ENCODE measurements at regions not wholly inside any gene's neighbourhood (a gene's known extent, or its start where the extent isn't known, plus 50 kb on each side); places are given as distances from the start of the nearest gene placed in this dataset.

DNA sequence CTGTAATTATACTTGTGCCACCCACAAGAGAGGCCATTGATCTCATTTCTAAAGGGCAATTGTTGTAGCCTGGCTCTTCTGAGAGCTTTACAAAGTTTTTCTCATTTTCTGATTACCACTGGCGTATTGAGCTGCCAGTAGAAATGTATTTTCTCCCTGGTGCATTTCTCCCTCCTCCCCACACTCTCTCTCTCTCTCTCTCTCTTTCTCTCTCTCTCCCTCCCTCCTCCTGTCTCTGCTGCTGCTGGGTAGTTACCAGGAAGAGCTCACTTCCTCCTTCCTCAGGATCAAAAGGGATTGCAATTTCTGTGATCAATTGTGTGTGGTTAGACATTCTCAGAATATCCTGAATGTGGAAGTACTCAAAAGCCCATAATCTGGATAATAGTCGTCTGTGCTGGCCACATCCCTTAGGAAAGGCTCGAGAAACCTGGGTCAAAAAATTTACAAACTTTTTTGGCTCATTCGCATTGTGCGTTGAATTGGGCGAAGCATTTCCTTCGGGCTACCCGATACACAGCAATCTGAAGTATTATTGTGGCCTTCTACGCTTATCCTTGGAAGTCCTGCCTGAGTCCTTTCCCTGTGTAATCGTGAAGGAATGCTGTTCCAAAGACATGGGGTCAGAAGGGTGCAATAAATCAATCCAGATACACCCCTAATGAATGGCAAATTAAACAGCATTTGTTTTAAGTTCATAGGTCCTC, 254.8 kb downstream of the MSRB3 start:
- no peak for DNase-seq (ENCODE audit: low spot score)
- Histone ChIP-seq H3K36me3 (ENCODE audit: control insufficient read depth in 4 of 4, insufficient read depth in 3 of 4, low read depth in 1 of 4, low read length in 3 of 4) (no peaks in the 10 kb centered on the region), H3K4me1 (ENCODE audit: control insufficient read depth in 4 of 4, insufficient read depth in 4 of 4, low read length in 3 of 4) (no peaks in the 10 kb centered on the region), H3K4me3 (ENCODE audit: low read depth in 1 of 3, low read length in 3 of 3) (no peak overlapping the region), H3K27me3 (ENCODE audit: control insufficient read depth in 4 of 4, insufficient read depth in 4 of 4, low read length in 3 of 4) (no peaks in the 10 kb centered on the region), H3K27ac (ENCODE audit: low read depth in 1 of 2, low read length in 2 of 2) (no peak overlapping the region), H3K9me3 (ENCODE audit: control insufficient read depth in 4 of 4, low read length in 3 of 4) (no peaks in the 10 kb centered on the region), H3K9ac (ENCODE audit: low read depth in 1 of 2, low read length in 2 of 2) (no peak overlapping the region)
- TF ChIP-seq NR2F2 (IDR thresholded peaks at IDR 0.05), result peak; percentile 37
- TF ChIP-seq, protein P1, sequence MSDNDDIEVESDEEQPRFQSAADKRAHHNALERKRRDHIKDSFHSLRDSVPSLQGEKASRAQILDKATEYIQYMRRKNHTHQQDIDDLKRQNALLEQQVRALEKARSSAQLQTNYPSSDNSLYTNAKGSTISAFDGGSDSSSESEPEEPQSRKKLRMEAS (IDR thresholded peaks at IDR 0.05), result no peak
- 78% methylated on average over 10 of the region's 10 CpGs for WGBS

DNA sequence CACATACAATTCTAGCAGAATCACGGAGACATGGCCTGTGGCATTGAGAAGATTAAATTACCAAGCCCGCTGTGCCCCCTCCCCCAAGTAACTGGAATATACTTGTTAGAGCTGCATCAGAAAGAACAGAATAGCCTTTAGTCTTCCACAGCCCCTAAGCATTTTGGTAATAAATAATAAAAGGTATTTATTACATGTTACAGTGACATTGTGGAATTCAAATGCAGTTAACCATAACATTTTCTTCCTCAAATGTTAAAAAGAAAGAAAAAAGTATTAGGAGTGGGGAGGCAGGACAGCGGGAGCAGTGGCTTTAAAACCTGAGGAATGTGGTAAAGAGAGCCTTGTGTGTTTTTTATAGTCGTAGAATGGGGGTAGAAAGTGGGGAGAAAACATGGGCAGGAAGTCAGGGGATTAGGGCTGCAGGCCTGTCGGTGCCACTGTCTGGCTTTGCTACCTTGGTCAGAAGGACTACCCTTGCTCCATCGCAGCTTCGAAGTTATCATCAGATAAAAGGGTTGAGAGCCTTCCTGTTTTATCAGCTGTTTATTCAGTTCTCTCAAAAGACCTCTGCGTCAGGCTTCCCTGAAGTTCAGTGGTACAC, 255.9 kb downstream of the MSRB3 start:
- no peaks in the 10 kb centered on the region for H3K36me3 ChIP-seq (ENCODE audit: control insufficient read depth in 4 of 4, insufficient read depth in 3 of 4, low read depth in 1 of 4, low read length in 3 of 4)
- H3K9ac ChIP-seq (ENCODE audit: low read depth in 1 of 2, low read length in 2 of 2), result no peak overlapping the region
- peaks cover 0 to 2% (median under 1%) of the 10 kb centered on the region in 4 donors for H3K9me3 ChIP-seq (ENCODE audit: control insufficient read depth in 4 of 4, low read length in 3 of 4)
- WGBS, result 78% methylated on average over 8 of the region's 8 CpGs
- no peaks in the 10 kb centered on the region for H3K27me3 ChIP-seq (ENCODE audit: control insufficient read depth in 4 of 4, insufficient read depth in 4 of 4, low read length in 3 of 4)
- no peak overlapping the region for H3K27ac ChIP-seq (ENCODE audit: low read depth in 1 of 2, low read length in 2 of 2)
- TF ChIP-seq HNF4G (IDR thresholded peaks at IDR 0.05), result no peak
- no peak for TF ChIP-seq JUND (IDR thresholded peaks at IDR 0.05)
- TF ChIP-seq, protein P2, sequence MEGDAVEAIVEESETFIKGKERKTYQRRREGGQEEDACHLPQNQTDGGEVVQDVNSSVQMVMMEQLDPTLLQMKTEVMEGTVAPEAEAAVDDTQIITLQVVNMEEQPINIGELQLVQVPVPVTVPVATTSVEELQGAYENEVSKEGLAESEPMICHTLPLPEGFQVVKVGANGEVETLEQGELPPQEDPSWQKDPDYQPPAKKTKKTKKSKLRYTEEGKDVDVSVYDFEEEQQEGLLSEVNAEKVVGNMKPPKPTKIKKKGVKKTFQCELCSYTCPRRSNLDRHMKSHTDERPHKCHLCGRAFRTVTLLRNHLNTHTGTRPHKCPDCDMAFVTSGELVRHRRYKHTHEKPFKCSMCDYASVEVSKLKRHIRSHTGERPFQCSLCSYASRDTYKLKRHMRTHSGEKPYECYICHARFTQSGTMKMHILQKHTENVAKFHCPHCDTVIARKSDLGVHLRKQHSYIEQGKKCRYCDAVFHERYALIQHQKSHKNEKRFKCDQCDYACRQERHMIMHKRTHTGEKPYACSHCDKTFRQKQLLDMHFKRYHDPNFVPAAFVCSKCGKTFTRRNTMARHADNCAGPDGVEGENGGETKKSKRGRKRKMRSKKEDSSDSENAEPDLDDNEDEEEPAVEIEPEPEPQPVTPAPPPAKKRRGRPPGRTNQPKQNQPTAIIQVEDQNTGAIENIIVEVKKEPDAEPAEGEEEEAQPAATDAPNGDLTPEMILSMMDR (IDR thresholded peaks at IDR 0.05; ENCODE audit: low read depth, low read length, missing input control), result no peak
- no peak for TF ChIP-seq RXRA (IDR thresholded peaks at IDR 0.05)
- no peak for TF ChIP-seq RAD21 (IDR thresholded peaks at IDR 0.05)
- TF ChIP-seq, protein P3, sequence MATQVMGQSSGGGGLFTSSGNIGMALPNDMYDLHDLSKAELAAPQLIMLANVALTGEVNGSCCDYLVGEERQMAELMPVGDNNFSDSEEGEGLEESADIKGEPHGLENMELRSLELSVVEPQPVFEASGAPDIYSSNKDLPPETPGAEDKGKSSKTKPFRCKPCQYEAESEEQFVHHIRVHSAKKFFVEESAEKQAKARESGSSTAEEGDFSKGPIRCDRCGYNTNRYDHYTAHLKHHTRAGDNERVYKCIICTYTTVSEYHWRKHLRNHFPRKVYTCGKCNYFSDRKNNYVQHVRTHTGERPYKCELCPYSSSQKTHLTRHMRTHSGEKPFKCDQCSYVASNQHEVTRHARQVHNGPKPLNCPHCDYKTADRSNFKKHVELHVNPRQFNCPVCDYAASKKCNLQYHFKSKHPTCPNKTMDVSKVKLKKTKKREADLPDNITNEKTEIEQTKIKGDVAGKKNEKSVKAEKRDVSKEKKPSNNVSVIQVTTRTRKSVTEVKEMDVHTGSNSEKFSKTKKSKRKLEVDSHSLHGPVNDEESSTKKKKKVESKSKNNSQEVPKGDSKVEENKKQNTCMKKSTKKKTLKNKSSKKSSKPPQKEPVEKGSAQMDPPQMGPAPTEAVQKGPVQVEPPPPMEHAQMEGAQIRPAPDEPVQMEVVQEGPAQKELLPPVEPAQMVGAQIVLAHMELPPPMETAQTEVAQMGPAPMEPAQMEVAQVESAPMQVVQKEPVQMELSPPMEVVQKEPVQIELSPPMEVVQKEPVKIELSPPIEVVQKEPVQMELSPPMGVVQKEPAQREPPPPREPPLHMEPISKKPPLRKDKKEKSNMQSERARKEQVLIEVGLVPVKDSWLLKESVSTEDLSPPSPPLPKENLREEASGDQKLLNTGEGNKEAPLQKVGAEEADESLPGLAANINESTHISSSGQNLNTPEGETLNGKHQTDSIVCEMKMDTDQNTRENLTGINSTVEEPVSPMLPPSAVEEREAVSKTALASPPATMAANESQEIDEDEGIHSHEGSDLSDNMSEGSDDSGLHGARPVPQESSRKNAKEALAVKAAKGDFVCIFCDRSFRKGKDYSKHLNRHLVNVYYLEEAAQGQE (IDR thresholded peaks at IDR 0.05), result no peak
- no peak for TF ChIP-seq SP1 (IDR thresholded peaks at IDR 0.05)
- TF ChIP-seq, protein P4, sequence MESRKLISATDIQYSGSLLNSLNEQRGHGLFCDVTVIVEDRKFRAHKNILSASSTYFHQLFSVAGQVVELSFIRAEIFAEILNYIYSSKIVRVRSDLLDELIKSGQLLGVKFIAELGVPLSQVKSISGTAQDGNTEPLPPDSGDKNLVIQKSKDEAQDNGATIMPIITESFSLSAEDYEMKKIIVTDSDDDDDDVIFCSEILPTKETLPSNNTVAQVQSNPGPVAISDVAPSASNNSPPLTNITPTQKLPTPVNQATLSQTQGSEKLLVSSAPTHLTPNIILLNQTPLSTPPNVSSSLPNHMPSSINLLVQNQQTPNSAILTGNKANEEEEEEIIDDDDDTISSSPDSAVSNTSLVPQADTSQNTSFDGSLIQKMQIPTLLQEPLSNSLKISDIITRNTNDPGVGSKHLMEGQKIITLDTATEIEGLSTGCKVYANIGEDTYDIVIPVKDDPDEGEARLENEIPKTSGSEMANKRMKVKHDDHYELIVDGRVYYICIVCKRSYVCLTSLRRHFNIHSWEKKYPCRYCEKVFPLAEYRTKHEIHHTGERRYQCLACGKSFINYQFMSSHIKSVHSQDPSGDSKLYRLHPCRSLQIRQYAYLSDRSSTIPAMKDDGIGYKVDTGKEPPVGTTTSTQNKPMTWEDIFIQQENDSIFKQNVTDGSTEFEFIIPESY (IDR thresholded peaks at IDR 0.05), result no peak
- TF ChIP-seq FOXA2 (IDR thresholded peaks at IDR 0.05), result no peak
- TF ChIP-seq NR2F2 (IDR thresholded peaks at IDR 0.05), result no peak
- TF ChIP-seq, protein P1 (IDR thresholded peaks at IDR 0.05), result no peak
- TF ChIP-seq GABPA (IDR thresholded peaks at IDR 0.05 in 1 of 2, conservative IDR thresholded peaks at IDR 0.05 in 1 of 2), result no peak
- no peak for TF ChIP-seq HNF4A (conservative IDR thresholded peaks at IDR 0.05)
- TF ChIP-seq TAF1 (conservative IDR thresholded peaks at IDR 0.05), result no peak
- H3K4me1 ChIP-seq (ENCODE audit: control insufficient read depth in 4 of 4, insufficient read depth in 4 of 4, low read length in 3 of 4), result no peaks in the 10 kb centered on the region
- H3K4me3 ChIP-seq (ENCODE audit: low read depth in 1 of 3, low read length in 3 of 3), result no peak overlapping the region
- DNase-seq (ENCODE audit: low spot score), result no peak

Data from liver (tissue), 8 donors.